ENCODE measurements at regions not wholly inside any gene's neighbourhood (a gene's known extent, or its start where the extent isn't known, plus 50 kb on each side); places are given as distances from the start of the nearest gene placed in this dataset.
A peak's percentile ranks its signal among the peaks of the same experiment; 100 is the strongest.

DNA sequence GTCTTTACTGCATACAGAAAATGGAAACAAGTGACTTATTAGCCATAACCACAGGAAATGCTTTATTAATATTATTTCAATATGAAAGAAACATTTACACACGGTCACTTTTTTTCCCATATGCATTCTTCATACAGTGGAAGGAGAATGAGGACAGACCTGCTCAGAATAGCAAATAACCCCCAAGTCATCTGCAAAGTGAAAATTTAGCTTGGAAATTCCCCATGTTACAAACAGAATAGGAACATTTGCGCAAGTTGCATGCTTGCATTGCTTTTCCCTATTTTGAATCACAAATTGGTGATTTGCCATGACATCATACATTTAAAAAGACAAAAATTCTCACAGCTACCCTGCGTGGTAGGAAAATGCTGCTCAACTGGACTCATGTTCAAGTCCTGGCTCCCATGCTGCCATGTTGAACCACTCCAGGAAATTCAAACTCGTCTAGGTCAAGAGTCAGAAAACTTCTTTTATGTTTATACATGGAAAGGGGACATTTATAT lies 102.0 kb downstream of the GP2 start:
- CTCF ChIA-PET (ENCODE audit: low intra/inter-chr PET ratio, low total read pairs), result no interaction called here
- Histone ChIP-seq H3K9me3 (ENCODE audit: low read length) (0 out of 2 replicates have a peak, but pooled peaks cover 4% of the 10 kb centered on the region), H3K9ac (ENCODE audit: insufficient read depth, low read depth, low read length) (no peak overlapping the region), H3K27ac (ENCODE audit: extremely low read length, insufficient read depth, low read length) (no peak overlapping the region), H3K36me3 (replicated peaks in 1 of 2; ENCODE audit: control insufficient read depth in 1 of 2, insufficient read depth in 2 of 2, low read length in 2 of 2) (no peaks in the 10 kb centered on the region), H3K4me1 (ENCODE audit: insufficient read depth, low read length) (no peaks in the 10 kb centered on the region), H3K27me3 (ENCODE audit: control insufficient read depth in 1 of 2, insufficient read depth in 2 of 2, low read length in 2 of 2) (peaks cover 0 to 7% of the 10 kb centered on the region in 2 experiments; a peak in 1 of 5 replicates), H2AFZ (ENCODE audit: low read length) (no peak overlapping the region), H4K20me1 (ENCODE audit: insufficient read depth, low read length) (no peaks in the 10 kb centered on the region), H3K4me2 (ENCODE audit: low read depth, low read length) (no peak overlapping the region), H3K4me3 (replicated peaks in 1 of 3; ENCODE audit: insufficient read depth in 1 of 3, low read depth in 2 of 3, low read length in 3 of 3) (no peak overlapping the region), H3K79me2 (ENCODE audit: insufficient read depth, low read length) (no peaks in the 10 kb centered on the region)
- FAIRE-seq (no peak), DNase-seq (ENCODE audit: low spot score) (no peak), ATAC-seq (no peak)
- WGBS (ENCODE audit: low lambda C conversion rate), result 3% methylated on average over 4 of the region's 4 CpGs
- BruUV-seq (replicated peaks), result no TSS peak
- intact Hi-C loops (cut with micrococcal nuclease; ENCODE audit: unreplicated experiment) (no loop called here), in situ Hi-C loops (cut with HindIII; ENCODE audit: extremely low pct_ligation_motif_present, low pct_unique_long_range_greater_than_20kb) (no loop called here)
- TF ChIP-seq ZFP36 (IDR thresholded peaks at IDR 0.05; ENCODE audit: borderline replicate concordance, low read depth, low read length, partially characterized antibody), result no peak
- no peak for TF ChIP-seq ZNF709 (CRISPR knock-in tag; IDR thresholded peaks at IDR 0.05)
- peak; percentile 91 for TF ChIP-seq ATF7 (IDR thresholded peaks at IDR 0.05)
- no peak for TF ChIP-seq ATF7 (CRISPR knock-in tag; IDR thresholded peaks at IDR 0.05)
- no peak for TF ChIP-seq RFX3 (CRISPR knock-in tag; IDR thresholded peaks at IDR 0.05)
- POLR2A ChIA-PET, result no interaction called here

DNA sequence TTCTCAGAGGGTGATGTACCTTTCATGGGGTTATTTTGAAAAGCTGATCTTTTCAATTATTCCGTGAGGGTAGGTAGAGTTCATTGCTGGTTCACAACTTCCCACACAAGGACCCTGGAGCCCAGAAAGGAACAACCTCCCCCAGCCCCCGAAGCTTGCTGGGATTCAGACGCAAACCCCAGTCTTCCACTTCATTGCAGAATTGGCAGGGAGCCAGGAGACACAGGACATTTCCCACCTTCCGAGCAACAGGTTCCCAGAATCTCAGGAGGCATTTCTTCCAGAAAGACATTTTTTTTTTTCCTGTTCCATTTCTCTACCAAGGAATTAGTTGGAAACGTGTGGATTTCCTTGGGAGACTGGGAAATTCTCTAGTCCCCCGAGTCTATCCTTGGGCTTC lies 106.1 kb downstream of the GP2 start:
- BruUV-seq (replicated peaks), result no TSS peak
- H3K9ac ChIP-seq (ENCODE audit: insufficient read depth, low read depth, low read length), result no peak overlapping the region
- TF ChIP-seq LCORL (IDR thresholded peaks at IDR 0.05), result peak; percentile 54; the same call in 1 of the 2 replicates
- no peak for TF ChIP-seq LCORL (CRISPR knock-in tag; IDR thresholded peaks at IDR 0.05)
- TF ChIP-seq WIZ (CRISPR knock-in tag; IDR thresholded peaks at IDR 0.05), result no peak

More for the DNA sequence above, 106.1 kb downstream of the GP2 start:
- Histone ChIP-seq H3K9me3 (ENCODE audit: low read length) (0 out of 2 replicates have a peak, but pooled peaks cover 1% of the 10 kb centered on the region), H3K79me2 (ENCODE audit: insufficient read depth, low read length) (no peaks in the 10 kb centered on the region), H3K36me3 (replicated peaks in 1 of 2; ENCODE audit: control insufficient read depth in 1 of 2, insufficient read depth in 2 of 2, low read length in 2 of 2) (no peaks in the 10 kb centered on the region), H4K20me1 (ENCODE audit: insufficient read depth, low read length) (no peaks in the 10 kb centered on the region), H3K4me1 (ENCODE audit: insufficient read depth, low read length) (no peaks in the 10 kb centered on the region), H3K4me2 (ENCODE audit: low read depth, low read length) (no peak overlapping the region), H3K4me3 (replicated peaks in 1 of 3; ENCODE audit: insufficient read depth in 1 of 3, low read depth in 2 of 3, low read length in 3 of 3) (no peak overlapping the region), H2AFZ (ENCODE audit: low read length) (no peak overlapping the region), H3K27me3 (ENCODE audit: control insufficient read depth in 1 of 2, insufficient read depth in 2 of 2, low read length in 2 of 2) (peaks cover 1 to 22% of the 10 kb centered on the region in 2 experiments; a peak in 3 of 5 replicates), H3K27ac (ENCODE audit: extremely low read length, insufficient read depth, low read length) (no peak overlapping the region)
- intact Hi-C loops (cut with micrococcal nuclease; ENCODE audit: unreplicated experiment) (no loop called here), in situ Hi-C loops (cut with HindIII; ENCODE audit: extremely low pct_ligation_motif_present, low pct_unique_long_range_greater_than_20kb) (no loop called here)
- no peak for DNase-seq (ENCODE audit: low spot score)
- WGBS (ENCODE audit: low lambda C conversion rate), result 4% methylated on average over 6 of the region's 6 CpGs
- ChIA-PET POLR2A (no interaction called here), CTCF (ENCODE audit: low intra/inter-chr PET ratio, low total read pairs) (no interaction called here)
- no peak for FAIRE-seq
- no peak for ATAC-seq
